HL-60 (cell line): ENCODE measurements at regions not wholly inside any gene's neighbourhood (a gene's known extent, or its start where the extent isn't known, plus 50 kb on each side); places are given as distances from the start of the nearest gene placed in this dataset.

Source experiments
- DNase-seq, 2 experiments: peaks; one replicate each; pipeline ENCODE4 v3.0.0-alpha.2; 2010 to 2020; ENCODE audit warnings: low read depth in 1 of 2, low spot score in 1 of 2
- H3K27ac ChIP-seq: fragments of 250-450 bp; sonication (Bioruptor Pico); replicated peaks from 2 replicates; pipeline ENCODE4 v1.5.1; 2020; ENCODE audit warnings: mild to moderate bottlenecking, moderate library complexity
- H3K27me3 ChIP-seq: fragments of 250-450 bp; sonication (Bioruptor Pico); 2 replicates; pipeline ENCODE4 v1.5.1; 2021; ENCODE audit warnings: mild to moderate bottlenecking, moderate library complexity; ENCODE audit not compliant: insufficient read depth, poor library complexity, severe bottlenecking
- H3K4me3 ChIP-seq: replicated peaks from 2 replicates; pipeline ENCODE4 v1.5.1; 2011; ENCODE audit warnings: mild to moderate bottlenecking, control low read depth, low read length; ENCODE audit not compliant: insufficient read depth
- CTCF ChIP-seq: IDR thresholded peaks from one replicate; pipeline ENCODE4 v1.5.1; 2011; ENCODE audit warnings: low read length, control low read depth, inconsistent platforms; ENCODE audit not compliant: insufficient read depth
- GABPA ChIP-seq: IDR thresholded peaks from 2 replicates; pipeline ENCODE4 v1.6.1; 2012; ENCODE audit warnings: low read depth
- POLR2AphosphoS5 ChIP-seq: IDR thresholded peaks from 2 replicates; pipeline ENCODE4 v1.6.1; 2012; ENCODE audit warnings: low read depth
- REST ChIP-seq: IDR thresholded peaks from 2 replicates; pipeline ENCODE4 v1.6.1; 2012; ENCODE audit warnings: low read depth; ENCODE audit not compliant: insufficient replicate concordance
- SPI1 ChIP-seq: IDR thresholded peaks from 2 replicates; pipeline ENCODE4 v1.6.1; 2012; ENCODE audit warnings: low read depth, mild to moderate bottlenecking, borderline replicate concordance

- Histone ChIP-seq H3K27ac (no peak overlapping the region), H3K4me3 (no peak overlapping the region)
- TF ChIP-seq GABPA, result no peak
- TF ChIP-seq REST, result no peak
- TF ChIP-seq CTCF, result no peak
- no peak for TF ChIP-seq POLR2AphosphoS5
- TF ChIP-seq SPI1, result no peak
Observed at GRCh38 chr11:128310005-128310404, 277.4 kb downstream of the ETS1 start.

GRCh38 chr11:128308794-128309193, 278.6 kb downstream of the ETS1 start:
- Histone ChIP-seq H3K4me3 (no peak overlapping the region), H3K27ac (no peak overlapping the region), H3K27me3 (peaks cover 11% of the 10 kb centered on the region)
- DNase-seq, result no peak
- no peak for TF ChIP-seq CTCF
- no peak for TF ChIP-seq REST
- no peak for TF ChIP-seq POLR2AphosphoS5
- TF ChIP-seq GABPA, result no peak
- no peak for TF ChIP-seq SPI1

More at GRCh38 chr11:128310005-128310404, 277.4 kb downstream of the ETS1 start:
- peaks cover 5% of the 10 kb centered on the region for H3K27me3 ChIP-seq
- DNase-seq, result no peak

GRCh38 chr11:128305588-128305987, 281.8 kb downstream of the ETS1 start:
- Histone ChIP-seq H3K4me3 (no peak overlapping the region), H3K27me3 (peaks cover 11% of the 10 kb centered on the region), H3K27ac (no peak overlapping the region)
- no peak for DNase-seq
- TF ChIP-seq POLR2AphosphoS5 (no peak), SPI1 (no peak), CTCF (no peak), GABPA (no peak), REST (no peak)
